ENCODE measurements at regions not wholly inside any gene's neighbourhood (a gene's known extent, or its start where the extent isn't known, plus 50 kb on each side); places are given as distances from the start of the nearest gene placed in this dataset.

- no peak for TF ChIP-seq CTCF (IDR thresholded peaks at IDR 0.05)
- peaks cover 20% of the 10 kb centered on the region for H3K9me3 ChIP-seq
- no peaks in the 10 kb centered on the region for H3K36me3 ChIP-seq (ENCODE audit: low read depth)
- no peak overlapping the region for H3K4me3 ChIP-seq
- no peak for ATAC-seq
- intact Hi-C loops (cut with DNase I, micrococcal nuclease) = no loop called here
- no peaks in the 10 kb centered on the region for H3K4me1 ChIP-seq (ENCODE audit: low read depth)
- no peak for DNase-seq
These were observed 314.9 kb upstream of the SOX11 start for GRCh38 chr2:5377323-5377722.

- intact Hi-C loops (cut with DNase I, micrococcal nuclease) = no loop called here
- peaks cover 30% of the 10 kb centered on the region for H3K9me3 ChIP-seq
- no peak for TF ChIP-seq CTCF (IDR thresholded peaks at IDR 0.05)
- H3K4me3 ChIP-seq = no peak overlapping the region
- DNase-seq (no peak), ATAC-seq (no peak)
- H3K36me3 ChIP-seq (ENCODE audit: low read depth) = no peaks in the 10 kb centered on the region
- H3K4me1 ChIP-seq (ENCODE audit: low read depth) = no peaks in the 10 kb centered on the region
These were observed 312.4 kb upstream of the SOX11 start for GRCh38 chr2:5379811-5380210.

GRCh38 chr2:5385596-5385995, 306.6 kb upstream of the SOX11 start:
- Histone ChIP-seq H3K36me3 (ENCODE audit: low read depth) (no peaks in the 10 kb centered on the region), H3K4me1 (ENCODE audit: low read depth) (no peaks in the 10 kb centered on the region)
- no peak for TF ChIP-seq CTCF (IDR thresholded peaks at IDR 0.05)

GRCh38 chr2:5387406-5387805, 304.8 kb upstream of the SOX11 start:
- H3K36me3 ChIP-seq (ENCODE audit: low read depth) = no peaks in the 10 kb centered on the region
- no peak overlapping the region for H3K4me3 ChIP-seq
- H3K9me3 ChIP-seq = peaks cover 30% of the 10 kb centered on the region
- intact Hi-C loops (cut with DNase I, micrococcal nuclease) = no loop called here
- ATAC-seq = no peak
- H3K4me1 ChIP-seq (ENCODE audit: low read depth) = no peaks in the 10 kb centered on the region
- DNase-seq = no peak
- no peak for TF ChIP-seq CTCF (IDR thresholded peaks at IDR 0.05)

More at GRCh38 chr2:5385596-5385995, 306.6 kb upstream of the SOX11 start:
- ATAC-seq (no peak), DNase-seq (no peak)
- Histone ChIP-seq H3K4me3 (no peak overlapping the region), H3K9me3 (peaks cover 37% of the 10 kb centered on the region)
- intact Hi-C loops (cut with DNase I, micrococcal nuclease) = no loop called here

- no peak for ATAC-seq
- no peak overlapping the region for H3K4me3 ChIP-seq
- TF ChIP-seq CTCF (IDR thresholded peaks at IDR 0.05) = no peak
- H3K4me1 ChIP-seq (ENCODE audit: low read depth) = no peaks in the 10 kb centered on the region
- intact Hi-C loops (cut with DNase I, micrococcal nuclease) = no loop called here
- DNase-seq = no peak
- no peaks in the 10 kb centered on the region for H3K36me3 ChIP-seq (ENCODE audit: low read depth)
- H3K9me3 ChIP-seq = peaks cover 21% of the 10 kb centered on the region
These were observed 302.4 kb upstream of the SOX11 start for GRCh38 chr2:5389740-5390139.

GRCh38 chr2:5391362-5391761, 300.8 kb upstream of the SOX11 start:
- no peak for DNase-seq
- H3K9me3 ChIP-seq = peaks cover 13% of the 10 kb centered on the region
- no peak overlapping the region for H3K4me3 ChIP-seq
- ATAC-seq = no peak
- no peaks in the 10 kb centered on the region for H3K4me1 ChIP-seq (ENCODE audit: low read depth)
- H3K36me3 ChIP-seq (ENCODE audit: low read depth) = no peaks in the 10 kb centered on the region
- intact Hi-C loops (cut with DNase I, micrococcal nuclease) = no loop called here
- TF ChIP-seq CTCF (IDR thresholded peaks at IDR 0.05) = no peak
